ENCODE measurements at regions not wholly inside any gene's neighbourhood (a gene's known extent, or its start where the extent isn't known, plus 50 kb on each side); places are given as distances from the start of the nearest gene placed in this dataset.
"Not testable (repeated sequence)": the region's sequence is repeated elsewhere in the genome, so short reads cannot be mapped to it uniquely, and the experiment has no call there.

DNA sequence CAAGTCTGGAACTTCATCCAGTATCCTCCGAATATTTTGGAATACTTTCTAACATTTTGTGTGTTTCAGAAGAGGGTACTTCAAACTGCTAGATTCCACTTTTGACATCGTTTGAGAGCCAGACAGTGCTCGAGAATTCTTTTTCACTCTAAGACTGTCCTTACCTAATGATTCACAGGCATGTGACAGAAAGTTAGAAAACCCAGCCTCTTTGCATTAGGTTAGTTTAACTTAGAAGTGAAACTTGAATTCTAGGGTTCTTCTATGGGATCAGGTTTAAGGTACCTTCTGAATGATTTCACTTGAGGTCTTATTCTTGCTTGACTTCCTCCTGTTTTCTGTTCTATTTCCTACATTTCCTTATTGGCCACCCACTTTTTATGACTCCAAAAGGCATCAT lies 431.8 kb downstream of the SLC6A15 start:
- no peak for DNase-seq

DNA sequence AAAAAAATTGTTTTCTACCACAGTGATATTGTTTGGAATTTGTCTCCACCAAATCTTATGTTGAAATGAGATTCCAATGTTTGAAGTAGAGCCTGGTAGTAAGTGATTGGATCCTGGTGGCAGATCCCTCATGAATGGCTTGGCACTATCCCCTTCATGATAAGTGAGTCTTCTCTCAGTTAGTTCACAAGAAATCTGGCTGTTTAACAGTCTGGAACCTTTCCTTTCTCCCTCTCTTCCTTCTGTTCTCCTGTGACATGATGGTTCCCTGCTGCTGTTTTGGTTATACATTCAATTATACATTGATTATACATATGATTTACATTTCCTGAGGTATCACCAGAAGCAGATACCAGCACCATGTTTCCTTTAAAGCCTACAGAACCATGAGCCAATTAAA lies 442.2 kb downstream of the SLC6A15 start:
- no peak for DNase-seq

DNA sequence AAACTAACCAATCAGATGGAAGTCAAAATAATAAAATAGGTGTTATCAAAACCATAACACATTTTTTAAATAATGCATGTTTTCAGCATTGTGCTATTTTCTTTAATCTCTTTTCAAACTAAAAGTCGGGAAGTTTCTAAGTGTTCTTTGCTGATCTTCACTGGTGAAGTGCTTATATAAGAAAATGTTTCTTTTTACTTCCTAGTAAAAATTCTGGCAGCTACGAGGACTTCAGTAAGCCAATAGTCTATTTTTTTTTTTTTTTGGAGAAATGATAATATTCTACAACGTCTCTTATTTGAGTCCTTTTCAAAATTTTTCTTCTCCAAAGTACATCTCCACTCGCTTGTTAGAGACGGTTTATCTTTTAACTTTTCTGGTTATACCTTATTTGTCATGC lies 448.0 kb downstream of the SLC6A15 start:
- no peak for DNase-seq

DNA sequence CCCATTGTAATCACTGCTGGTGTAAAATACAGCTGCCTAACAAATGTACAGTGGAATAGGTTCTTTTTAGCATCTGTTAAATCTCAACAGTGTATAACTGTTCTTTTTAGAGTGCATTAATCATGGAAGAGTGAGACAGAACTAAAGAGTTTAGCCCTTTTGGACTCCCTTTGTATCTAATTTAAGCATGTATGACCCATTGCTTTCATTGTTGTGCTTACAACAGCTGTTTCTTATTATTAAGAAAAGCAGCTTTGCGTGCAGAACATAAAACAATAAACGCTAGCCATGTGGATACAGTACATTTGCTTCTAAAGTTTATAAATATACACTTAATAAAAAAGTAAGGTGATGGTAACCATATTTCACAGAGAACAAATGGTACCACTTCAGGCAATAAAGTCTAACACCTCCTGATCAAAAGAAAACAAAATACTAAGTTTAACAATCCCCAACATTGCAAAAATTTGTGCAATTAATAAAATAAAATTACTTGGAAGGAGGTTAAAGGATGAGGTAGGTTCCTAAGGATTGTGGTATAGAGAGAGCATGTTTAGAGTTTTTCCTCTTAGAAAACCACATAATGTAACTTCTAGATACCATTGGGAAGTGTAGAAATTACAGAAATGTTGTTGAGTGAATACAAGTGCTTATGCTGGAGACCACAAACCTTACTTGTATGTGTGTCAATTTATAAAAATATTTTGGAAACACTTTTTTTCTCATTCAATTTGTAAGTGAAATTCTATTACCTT lies 448.7 kb downstream of the SLC6A15 start:
- DNase-seq = no peak

DNA sequence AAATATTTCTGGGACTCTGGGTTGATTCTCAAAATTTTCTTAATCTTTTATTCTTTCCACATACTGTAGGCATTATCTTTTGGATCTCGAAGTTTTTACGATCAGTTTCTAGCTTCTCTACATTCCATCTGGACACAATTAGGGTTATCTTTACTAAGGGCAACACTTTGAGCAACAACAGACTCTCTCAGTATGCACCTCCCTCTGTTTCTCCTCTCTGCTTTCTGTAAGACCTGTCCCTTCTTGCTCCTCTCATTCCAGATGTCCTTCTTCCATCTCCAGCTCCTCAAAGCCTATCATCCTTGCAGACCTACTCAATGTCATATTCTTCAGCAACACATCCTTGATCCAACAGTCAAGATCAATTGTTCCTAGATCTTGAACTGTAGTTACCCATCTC lies 457.0 kb downstream of the SLC6A15 start:
- DNase-seq = no peak

DNA sequence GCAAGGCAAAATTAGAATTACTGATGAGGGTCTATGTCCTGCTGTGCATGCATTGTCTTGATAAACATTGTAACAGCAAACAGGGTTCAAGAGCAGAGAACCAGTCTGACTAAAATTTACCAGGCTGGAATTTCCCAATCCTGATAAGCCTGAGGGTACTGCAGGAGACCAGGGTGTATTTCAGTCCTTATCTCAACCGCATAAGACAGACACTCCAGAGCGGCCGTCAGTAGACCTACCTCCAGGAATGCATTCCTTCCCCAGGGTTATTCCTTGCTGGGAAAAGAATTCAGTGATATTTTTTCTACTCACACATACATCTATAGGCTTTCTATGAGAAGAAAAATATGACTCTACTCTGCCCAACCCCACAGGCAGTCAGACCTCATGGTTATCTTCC lies 466.1 kb downstream of the SLC6A15 start:
- DNase-seq = not testable (repeated sequence)

DNA sequence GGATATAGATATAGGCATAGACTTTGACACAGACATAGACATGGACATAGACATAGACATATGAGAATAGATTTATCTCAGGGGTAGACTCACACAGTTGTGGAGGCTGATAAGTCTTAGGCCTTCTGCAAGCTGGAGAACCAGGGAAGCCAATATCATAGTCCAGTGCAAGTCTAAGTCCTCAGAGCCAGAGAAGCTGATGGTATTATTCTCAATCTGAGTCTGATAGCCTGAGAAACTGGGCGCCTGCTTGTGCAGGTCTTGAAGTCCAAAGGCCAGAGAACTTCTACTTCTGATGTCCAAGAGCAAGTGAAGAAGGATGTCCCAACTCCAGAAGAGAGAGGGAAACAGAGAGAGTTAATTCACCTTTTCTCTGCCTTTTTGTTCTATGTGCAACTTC lies 476.5 kb downstream of the SLC6A15 start:
- no peak for DNase-seq

DNA sequence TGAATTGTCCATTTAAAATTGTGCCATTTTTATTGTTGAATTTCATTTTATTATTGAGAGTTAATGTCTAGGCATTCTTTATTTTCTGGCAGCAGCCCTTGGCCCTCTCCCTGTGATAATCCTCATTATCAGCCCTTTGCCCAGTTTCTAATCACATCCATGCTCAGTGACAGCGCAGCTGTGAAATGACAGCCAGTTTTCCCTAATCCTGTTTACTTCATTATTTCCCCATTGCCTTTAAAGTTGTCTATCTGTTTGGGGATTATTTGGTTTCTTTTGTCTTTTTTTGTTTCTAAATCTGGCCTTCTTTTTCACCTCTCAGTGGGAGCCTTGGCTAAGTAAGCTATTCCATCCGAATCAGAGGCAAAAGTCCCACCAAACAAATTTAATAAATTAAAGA lies 476.9 kb downstream of the SLC6A15 start:
- DNase-seq = no peak

DNA sequence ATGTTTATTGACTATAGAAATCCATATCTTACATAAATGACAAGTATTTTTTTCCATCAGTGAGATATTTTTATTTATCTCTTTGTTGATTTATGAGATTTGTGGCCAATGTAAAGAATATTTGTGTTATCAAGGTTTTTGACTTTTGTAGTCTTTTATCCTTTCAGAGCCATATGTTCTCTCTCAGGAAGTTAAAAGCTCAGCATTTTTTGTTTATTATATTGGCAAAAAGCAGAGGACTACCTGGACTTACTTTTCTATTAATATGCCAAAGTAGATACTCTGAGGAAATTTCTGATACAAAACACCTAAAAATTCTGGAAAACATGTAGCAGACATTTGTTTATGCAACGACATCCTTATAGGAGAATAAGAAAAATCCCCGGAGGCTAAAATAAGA lies 490.3 kb downstream of the SLC6A15 start:
- DNase-seq = no peak

DNA sequence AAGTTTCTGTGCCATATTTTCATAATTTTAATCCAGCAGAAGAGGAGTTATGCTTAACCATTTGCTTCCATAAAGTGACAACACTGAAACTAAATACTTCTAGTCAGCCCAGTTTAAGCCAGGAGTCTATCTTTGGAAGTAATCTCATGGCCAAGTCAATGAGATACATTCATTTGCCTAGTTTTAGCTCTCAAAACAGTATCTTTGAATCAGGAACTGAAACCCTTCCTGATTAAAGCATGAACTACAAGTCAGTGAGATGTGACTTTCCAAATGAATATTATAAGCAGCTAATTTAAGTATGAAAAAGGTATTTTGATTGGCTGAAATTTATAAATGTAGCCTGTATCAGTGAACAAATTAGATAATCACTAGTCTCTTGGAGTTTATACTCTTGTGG lies 491.5 kb downstream of the SLC6A15 start:
- no peak for DNase-seq

DNA sequence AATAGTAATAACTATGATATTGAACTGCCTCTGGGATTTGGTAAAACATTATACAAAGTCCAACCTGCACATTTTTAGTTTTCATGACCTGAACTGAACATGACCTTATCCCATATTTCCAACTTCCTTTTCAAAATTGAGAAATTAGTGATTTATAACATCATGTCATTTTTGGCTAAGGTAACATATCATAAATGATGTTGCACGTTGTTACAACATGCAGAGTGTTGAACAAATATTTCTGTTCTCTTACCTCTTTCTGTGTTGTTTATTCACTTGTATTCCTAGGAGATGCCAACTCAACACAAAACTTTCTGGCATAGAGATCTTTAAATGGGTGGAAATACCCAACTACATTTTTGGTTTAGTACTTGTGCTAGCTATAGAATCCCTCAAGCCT lies 496.0 kb downstream of the SLC6A15 start:
- no peak for DNase-seq

DNA sequence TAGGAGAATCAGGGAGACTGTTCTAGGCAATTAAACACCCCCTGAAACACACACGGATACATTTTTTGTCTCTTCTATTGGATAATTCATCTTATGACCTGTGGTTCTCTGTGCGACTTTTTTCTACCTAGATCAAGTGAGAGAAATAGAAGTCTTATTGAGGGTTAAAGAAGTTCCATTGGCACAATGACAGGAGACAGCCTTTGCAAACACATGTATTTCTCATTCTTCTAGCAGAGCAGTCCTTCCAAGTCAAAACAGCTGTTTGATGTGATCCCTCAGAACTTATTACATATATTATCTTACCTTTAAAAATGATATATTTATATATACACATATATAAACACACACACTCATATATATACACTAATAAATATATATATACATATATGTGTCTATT lies 496.7 kb downstream of the SLC6A15 start:
- DNase-seq = no peak

DNA sequence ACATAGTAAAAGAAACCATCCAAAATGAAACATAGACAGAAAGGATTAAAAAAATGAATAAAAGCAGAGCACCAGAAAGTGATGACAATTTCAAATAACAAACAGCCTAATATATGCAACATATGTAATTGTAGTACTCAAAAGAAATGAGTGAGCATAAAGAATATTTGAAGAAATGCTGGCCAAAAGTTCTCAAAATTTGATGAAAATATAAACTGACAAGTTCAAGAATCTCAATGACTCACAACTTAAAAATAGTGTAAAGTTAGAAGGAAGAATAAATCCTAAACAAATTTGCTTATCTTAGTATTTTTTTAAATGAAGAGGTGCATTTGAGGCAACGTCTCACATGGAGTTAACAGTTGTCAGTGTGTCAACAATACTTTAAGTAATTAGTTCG lies 498.9 kb downstream of the SLC6A15 start:
- DNase-seq = no peak

DNA sequence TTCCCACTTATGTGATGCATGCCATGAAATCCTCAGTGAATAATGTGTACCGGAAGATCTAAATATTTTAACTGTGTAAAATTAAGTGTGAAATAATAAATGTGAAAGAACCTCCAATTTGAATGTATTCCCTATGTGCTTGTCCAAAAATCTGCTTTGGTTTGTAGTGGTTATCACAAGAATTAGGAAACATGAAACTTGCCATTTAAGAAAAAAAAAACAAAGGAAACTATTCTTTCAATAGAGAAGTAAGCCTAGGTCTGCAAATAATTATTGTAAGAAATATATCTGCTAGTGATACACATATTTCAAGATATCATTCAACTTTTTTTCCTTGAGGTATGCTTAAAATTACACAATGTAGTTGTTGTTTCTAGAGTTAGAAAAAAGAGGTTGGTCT lies 500.4 kb downstream of the SLC6A15 start:
- DNase-seq = no peak

DNA sequence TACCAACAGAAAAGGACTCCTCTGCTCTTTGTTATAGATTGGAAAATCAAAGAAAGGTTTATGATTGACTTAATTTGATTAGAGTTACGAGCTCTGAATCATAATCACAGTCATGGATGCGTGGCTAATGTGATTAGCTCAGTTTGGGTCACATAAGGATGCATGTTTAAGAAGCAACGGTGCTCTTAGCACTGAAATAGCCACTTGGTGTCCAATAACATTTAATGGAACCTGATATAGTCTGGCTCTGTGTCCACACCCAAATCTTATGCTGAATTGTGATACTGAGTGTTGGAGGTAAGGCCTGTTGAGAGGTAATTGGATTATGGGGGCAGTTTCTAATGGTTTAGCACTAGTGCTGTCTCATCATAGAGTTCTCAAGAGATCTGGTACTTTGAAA lies 501.6 kb downstream of the SLC6A15 start:
- no peak for DNase-seq

DNA sequence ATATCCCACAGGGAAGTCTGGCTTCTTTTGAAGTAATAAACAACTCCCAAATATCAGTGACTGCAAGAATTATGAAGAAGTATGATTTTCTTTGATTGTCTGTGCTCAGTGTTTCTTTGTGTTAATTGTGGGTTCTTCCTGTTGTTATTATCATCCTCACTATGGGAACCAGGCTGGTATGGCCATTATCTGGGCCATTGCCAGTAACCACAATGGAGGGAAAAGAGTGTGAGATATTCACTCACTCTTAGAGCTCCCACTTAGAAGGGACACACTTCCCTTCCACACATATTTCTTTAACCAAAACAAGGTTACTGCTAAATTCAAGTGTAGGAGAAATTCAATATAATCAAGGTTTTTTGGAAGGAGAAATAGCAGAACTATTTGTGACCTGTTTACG lies 503.7 kb downstream of the SLC6A15 start:
- no peak for DNase-seq

DNA sequence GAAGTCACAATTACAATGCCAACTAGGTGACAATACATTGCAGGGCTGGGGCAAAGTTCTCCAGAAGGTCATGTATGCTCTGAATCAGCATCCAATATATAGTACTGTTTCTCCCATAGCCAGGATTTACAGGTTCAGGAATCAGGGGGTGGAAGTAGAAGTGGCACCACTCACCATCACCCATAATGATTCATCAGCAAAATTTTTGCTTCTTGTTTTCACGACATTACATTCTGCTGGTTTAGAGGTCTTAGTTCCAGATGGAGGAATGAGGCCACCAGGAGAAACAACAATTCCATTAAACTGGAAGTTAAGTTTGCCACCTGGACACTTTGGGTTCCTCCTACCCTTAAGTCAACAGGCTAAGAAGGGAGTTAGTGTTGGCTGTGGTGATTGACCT lies 505.9 kb downstream of the SLC6A15 start:
- not testable (repeated sequence) for DNase-seq

DNA sequence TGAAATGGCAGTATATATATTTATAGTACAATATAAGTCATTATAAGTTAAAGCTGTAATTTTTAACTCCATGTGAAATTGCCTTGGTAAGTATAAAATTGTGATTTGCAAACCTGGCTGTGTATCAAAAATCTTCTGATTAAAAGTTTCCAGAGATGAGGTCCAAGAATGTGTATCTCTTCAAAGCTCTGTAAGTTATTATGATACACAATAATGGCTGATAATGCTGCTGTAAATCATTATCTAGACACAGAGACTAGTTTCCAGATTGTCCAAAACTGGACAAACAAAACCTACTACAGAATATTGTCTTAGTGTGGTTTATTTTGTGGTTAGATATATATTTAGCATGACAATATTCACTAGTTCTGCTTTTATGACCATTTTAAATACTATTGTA lies 514.8 kb downstream of the SLC6A15 start:
- DNase-seq = no peak

DNA sequence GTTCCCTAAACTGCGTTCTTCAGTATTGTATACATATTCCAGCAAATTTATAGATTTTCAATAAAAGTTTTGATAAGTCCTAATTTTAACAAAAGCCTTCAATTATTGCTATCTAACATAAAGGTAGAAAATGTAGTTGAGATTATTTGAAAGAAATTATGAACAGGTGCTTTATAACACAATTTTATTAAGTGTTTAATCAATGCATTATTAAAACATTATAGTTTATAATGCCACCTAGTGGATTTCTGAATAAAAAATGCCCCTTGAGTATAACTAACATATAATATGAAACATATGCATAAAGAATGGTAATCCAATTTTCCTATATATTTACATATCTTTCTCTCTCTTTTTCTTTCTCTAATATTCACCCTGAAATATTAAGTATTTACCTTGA lies 515.3 kb downstream of the SLC6A15 start:
- DNase-seq = no peak

DNA sequence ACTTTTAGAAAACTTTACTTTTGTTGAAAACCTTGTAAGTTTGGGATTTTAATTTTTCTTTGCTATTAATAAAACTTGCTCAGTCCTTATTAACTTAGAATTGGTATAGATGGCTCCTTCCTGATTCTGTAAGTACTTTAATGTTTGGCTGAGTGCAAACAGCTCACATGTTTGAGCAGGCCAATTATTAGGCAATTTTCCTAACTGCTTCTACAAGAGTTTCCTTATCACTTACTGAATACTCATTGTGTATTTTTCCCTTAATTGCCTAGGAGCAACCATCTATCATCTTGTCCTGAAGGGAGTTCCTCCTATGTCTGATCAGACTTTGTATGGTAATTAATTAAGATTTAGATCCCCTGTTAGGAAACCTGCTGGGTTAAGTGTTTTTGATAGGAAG lies 521.4 kb downstream of the SLC6A15 start:
- not testable (repeated sequence) for DNase-seq

DNA sequence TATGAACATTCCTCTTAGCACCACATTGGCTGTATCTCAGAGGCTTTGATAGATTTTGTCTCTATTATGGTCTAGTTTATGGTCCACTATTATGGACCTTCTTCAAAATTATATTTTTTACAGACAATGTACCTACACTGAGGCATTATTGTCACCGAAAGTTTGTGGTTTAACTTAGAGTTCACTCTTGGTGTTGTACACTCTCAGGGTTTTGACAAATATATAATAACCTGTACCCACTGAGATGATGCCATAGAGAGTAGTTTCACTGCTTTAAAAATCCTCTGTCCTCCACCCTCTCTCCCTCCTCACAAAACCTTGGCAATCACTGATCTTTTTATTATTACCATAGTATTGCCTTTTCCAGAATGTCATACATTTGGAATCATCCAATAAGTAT lies 528.2 kb downstream of the SLC6A15 start:
- no peak for DNase-seq

DNA sequence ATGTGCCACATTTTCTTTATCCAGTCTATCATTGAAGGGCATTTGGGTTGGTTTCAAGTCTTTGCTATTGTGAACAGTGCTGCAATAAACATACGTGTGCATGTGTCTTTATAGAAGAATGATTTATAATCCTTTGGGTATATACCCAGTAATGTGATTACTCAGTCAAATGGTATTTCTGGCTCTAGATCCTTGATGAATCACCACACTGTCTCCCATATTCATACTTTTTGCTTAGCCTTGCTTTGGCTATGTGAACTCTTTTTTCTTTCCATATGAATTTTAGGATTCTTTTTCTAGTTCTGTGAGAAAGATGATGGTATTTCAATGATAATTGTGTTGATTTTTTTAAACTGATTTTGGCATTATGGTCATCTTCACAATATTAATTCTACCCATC lies 530.1 kb downstream of the SLC6A15 start:
- not testable (repeated sequence) for DNase-seq

DNA sequence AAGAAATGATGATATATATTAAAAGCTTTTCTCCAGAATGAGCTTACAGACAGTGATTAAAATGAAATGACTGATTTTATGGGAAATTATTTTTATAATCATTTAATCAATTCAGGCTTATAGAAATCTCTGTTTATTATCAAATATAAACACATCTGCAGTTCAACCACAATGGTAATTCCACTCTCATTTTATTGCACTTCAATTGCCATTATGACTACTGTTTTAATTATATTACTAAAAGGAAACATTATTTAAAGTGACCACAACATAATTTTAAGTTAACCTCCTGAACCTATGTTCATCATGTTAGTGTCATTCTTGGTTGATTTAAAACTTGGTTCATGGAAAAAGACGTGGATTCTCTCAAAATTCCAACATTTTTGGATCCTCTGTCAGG lies 536.3 kb downstream of the SLC6A15 start:
- DNase-seq = no peak

DNA sequence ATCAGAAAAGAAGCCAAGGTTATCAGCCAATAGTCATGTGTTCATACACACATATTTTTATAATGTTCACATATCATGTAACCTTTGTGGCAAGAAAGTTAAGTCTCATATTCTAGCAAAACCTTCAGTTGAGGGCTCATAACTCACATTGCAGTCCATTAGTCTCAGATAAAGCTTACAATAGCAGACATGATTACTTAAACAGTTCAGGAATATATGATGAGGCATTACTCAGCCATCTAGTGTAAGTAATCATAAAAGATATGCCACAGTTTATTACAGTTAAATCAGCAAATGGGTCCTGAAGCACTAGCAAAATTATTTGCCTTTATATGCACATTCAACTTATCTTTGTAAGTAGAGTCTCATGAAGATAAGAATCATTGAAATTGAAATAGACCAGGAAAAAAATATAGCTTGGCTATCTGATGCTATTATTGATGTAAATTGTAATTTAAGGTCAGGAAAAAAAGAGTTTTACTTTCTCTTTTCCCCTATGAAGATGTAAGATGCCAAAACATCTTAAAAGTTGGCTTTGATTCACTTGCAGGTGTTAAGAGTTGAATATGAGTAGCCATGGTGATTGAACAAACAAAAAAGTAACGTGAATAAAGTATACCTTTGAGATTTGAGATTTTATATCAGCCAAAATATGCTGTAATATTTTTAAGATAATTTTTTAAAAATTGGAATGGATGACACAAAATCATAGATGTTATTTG lies 537.0 kb downstream of the SLC6A15 start:
- no peak for DNase-seq

DNA sequence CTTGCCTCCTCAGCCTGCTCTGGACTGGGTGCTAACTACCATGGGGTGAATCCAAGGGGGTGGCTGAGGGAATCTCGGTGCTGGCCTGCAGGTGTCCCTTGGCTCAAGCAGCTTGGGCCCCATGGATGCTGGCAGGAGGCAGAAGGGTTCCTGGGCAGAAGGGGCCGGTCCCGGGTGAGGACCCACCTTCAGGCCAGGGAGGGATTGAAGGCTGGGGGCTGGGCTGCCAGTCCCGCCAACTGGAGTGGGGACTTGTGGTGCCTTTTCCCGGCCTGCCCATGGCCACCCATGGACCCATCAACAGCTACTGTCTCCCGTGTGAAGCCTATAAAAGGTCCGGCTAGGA lies 550.1 kb downstream of the SLC6A15 start:
- no peak for DNase-seq
